GM23338 (cell line): ENCODE measurements at regions not wholly inside any gene's neighbourhood (a gene's known extent, or its start where the extent isn't known, plus 50 kb on each side); places are given as distances from the start of the nearest gene placed in this dataset.

Experiments used
- ATAC-seq: fragments of 200-7000 bp; cut with Tn5 transposase; 3 replicates; pipeline ENCODE4 v1.9.1; 2020
- DNase-seq: peaks from one replicate; pipeline ENCODE4 v3.0.0-alpha.2; 2015; ENCODE audit warnings: low spot score
- H2AFZ ChIP-seq: fragments of 200-600 bp; sonication (generic); 2 replicates; pipeline ENCODE4 v1.8.0; 2016; ENCODE audit warnings: antibody characterized with exemption, mild to moderate bottlenecking, moderate library complexity
- H3F3A ChIP-seq: fragments of 200-600 bp; sonication (generic); replicated peaks from 2 replicates; pipeline ENCODE4 v1.8.0; 2017; ENCODE audit warnings: antibody characterized with exemption, mixed run types, low read depth
- H3K27ac ChIP-seq: fragments of 200-600 bp; sonication (generic); 2 replicates; pipeline ENCODE4 v1.6.1; 2016; ENCODE audit warnings: low read depth
- H3K27me3 ChIP-seq: fragments of 200-600 bp; sonication (generic); 2 replicates; pipeline ENCODE4 v1.8.0; 2016; ENCODE audit warnings: mild to moderate bottlenecking, mixed run types, moderate library complexity; ENCODE audit not compliant: insufficient read depth
- H3K36me3 ChIP-seq: fragments of 200-600 bp; sonication (generic); 2 replicates; pipeline ENCODE4 v1.8.0; 2016; ENCODE audit warnings: mild to moderate bottlenecking; ENCODE audit not compliant: insufficient read depth
- H3K4me1 ChIP-seq: fragments of 200-600 bp; sonication (generic); 2 replicates; pipeline ENCODE4 v1.8.0; 2016; ENCODE audit warnings: mild to moderate bottlenecking, moderate library complexity; ENCODE audit not compliant: insufficient read depth
- H3K4me2 ChIP-seq: fragments of 200-600 bp; sonication (generic); 2 replicates; pipeline ENCODE4 v1.7.1; 2017; ENCODE audit warnings: mixed run types
- H3K4me3 ChIP-seq: fragments of 200-600 bp; sonication (generic); 2 replicates; pipeline ENCODE4 v1.6.1; 2016; ENCODE audit warnings: mixed run types
- H3K79me2 ChIP-seq: fragments of 200-600 bp; sonication (generic); replicated peaks from 2 replicates; pipeline ENCODE4 v1.8.0; 2017; ENCODE audit warnings: mild to moderate bottlenecking; ENCODE audit not compliant: insufficient read depth
- H3K9me2 ChIP-seq: fragments of 200-600 bp; sonication (generic); 2 replicates; pipeline ENCODE4 v1.8.0; 2017; ENCODE audit not compliant: insufficient read depth
- H4K20me1 ChIP-seq: fragments of 200-600 bp; sonication (generic); replicated peaks from 2 replicates; pipeline ENCODE4 v1.8.0; 2017; ENCODE audit warnings: mild to moderate bottlenecking; ENCODE audit not compliant: insufficient read depth
- H3K27ac Mint-ChIP-seq: 2 replicates; pipeline ENCODE4 v1.8.0; 2020; ENCODE audit warnings: inconsistent platforms, mild to moderate bottlenecking, moderate library complexity, mixed read lengths
- H3K27me3 Mint-ChIP-seq: 3 replicates; pipeline ENCODE4 v1.8.0; 2022; ENCODE audit warnings: low read depth, mild to moderate bottlenecking, moderate library complexity, mixed read lengths, inconsistent platforms; ENCODE audit not compliant: insufficient read depth, poor library complexity
- H3K36me3 Mint-ChIP-seq: 3 replicates; pipeline ENCODE4 v1.8.0; 2021; ENCODE audit warnings: low read depth, mild to moderate bottlenecking, inconsistent platforms, moderate library complexity, mixed read lengths
- H3K4me1 Mint-ChIP-seq: 3 replicates; pipeline ENCODE4 v1.8.0; 2020; ENCODE audit warnings: mild to moderate bottlenecking, inconsistent platforms, mixed read lengths
- H3K4me3 Mint-ChIP-seq: 3 replicates; pipeline ENCODE4 v1.8.0; 2021; ENCODE audit warnings: moderate library complexity, mild to moderate bottlenecking, inconsistent platforms, mixed read lengths
- H3K9me3 Mint-ChIP-seq: 3 replicates; pipeline ENCODE4 v1.8.0; 2020; ENCODE audit warnings: moderate library complexity, mild to moderate bottlenecking, inconsistent platforms, mixed read lengths
- CREB1 ChIP-seq: fragments of 250-450 bp; sonication (Bioruptor Pico); IDR thresholded peaks from 2 replicates; pipeline ENCODE4 v1.5.0; 2020; ENCODE audit warnings: low read depth, mild to moderate bottlenecking, moderate library complexity
- CTCF ChIP-seq, 2 experiments: fragments of 200-600 bp in 1 of 2; sonication (generic) in 1 of 2; conservative IDR thresholded peaks; 2 replicates each; pipeline versions ENCODE4 v1.5.1 to v1.6.1; 2016 to 2017; ENCODE audit warnings: antibody characterized with exemption in 2 of 2, low read depth in 2 of 2, mild to moderate bottlenecking in 2 of 2, moderate library complexity in 1 of 2
- EZH2 ChIP-seq: fragments of 200-600 bp; sonication (generic); IDR thresholded peaks from one replicate; pipeline ENCODE4 v1.8.0; 2017; ENCODE audit warnings: antibody characterized with exemption, mild to moderate bottlenecking, low read depth; ENCODE audit not compliant: unreplicated experiment
- EZH2phosphoT487 ChIP-seq: fragments of 200-600 bp; sonication (generic); IDR thresholded peaks from one replicate; pipeline ENCODE4 v1.8.1; 2018; ENCODE audit warnings: antibody characterized with exemption; ENCODE audit not compliant: unreplicated experiment
- JUNB ChIP-seq: IDR thresholded peaks from one replicate; pipeline ENCODE4 v1.6.1; 2016; ENCODE audit warnings: antibody characterized with exemption; ENCODE audit not compliant: unreplicated experiment
- NANOG ChIP-seq: IDR thresholded peaks from 2 replicates; pipeline ENCODE4 v1.6.1; 2016; ENCODE audit warnings: antibody characterized with exemption, borderline replicate concordance
- POLR2AphosphoS5 ChIP-seq: IDR thresholded peaks from 2 replicates; pipeline ENCODE4 v1.6.1; 2016; ENCODE audit warnings: antibody characterized with exemption, low read depth
- REST ChIP-seq: IDR thresholded peaks from one replicate; pipeline ENCODE4 v1.6.1; 2018; ENCODE audit warnings: antibody characterized with exemption; ENCODE audit not compliant: unreplicated experiment
- STAT1 ChIP-seq: IDR thresholded peaks from one replicate; pipeline ENCODE4 v1.6.1; 2016; ENCODE audit warnings: antibody characterized with exemption; ENCODE audit not compliant: unreplicated experiment
- ZNF114 ChIP-seq: fragments of 250-450 bp; sonication (Bioruptor Pico); IDR thresholded peaks from 2 replicates; pipeline ENCODE4 v1.5.0; 2020; ENCODE audit warnings: mild to moderate bottlenecking, moderate library complexity
- ZNF331 ChIP-seq: fragments of 250-450 bp; sonication (Bioruptor Pico); IDR thresholded peaks from 2 replicates; pipeline ENCODE4 v1.5.0; 2020; ENCODE audit warnings: low read depth, mild to moderate bottlenecking, moderate library complexity
- TF ChIP-seq, protein P1 (sequence below): IDR thresholded peaks from 2 replicates; pipeline ENCODE4 v1.6.1; 2016; ENCODE audit warnings: antibody characterized with exemption
- TF ChIP-seq, protein P2 (sequence below): fragments of 250-450 bp; sonication (Bioruptor Pico); IDR thresholded peaks from 2 replicates; pipeline ENCODE4 v1.5.0; 2020; ENCODE audit warnings: mild to moderate bottlenecking, moderate library complexity

- no peaks in the 10 kb centered on the region for H3K9me2 ChIP-seq
- no peaks in the 10 kb centered on the region for H3K9me3 Mint-ChIP-seq
- no peak for ATAC-seq
- no peak overlapping the region for H3K4me3 Mint-ChIP-seq
- TF ChIP-seq CTCF (conservative IDR thresholded peaks at IDR 0.05; ENCODE audit: low read depth in 2 of 2) (no peak), JUNB (no peak), EZH2 (no peak), EZH2phosphoT487 (no peak), POLR2AphosphoS5 (no peak), NANOG (no peak), CREB1 (CRISPR knock-in tag) (no peak), REST (no peak), STAT1 (no peak), ZNF114 (CRISPR knock-in tag) (no peak), ZNF331 (no peak)
- TF ChIP-seq, protein P1, sequence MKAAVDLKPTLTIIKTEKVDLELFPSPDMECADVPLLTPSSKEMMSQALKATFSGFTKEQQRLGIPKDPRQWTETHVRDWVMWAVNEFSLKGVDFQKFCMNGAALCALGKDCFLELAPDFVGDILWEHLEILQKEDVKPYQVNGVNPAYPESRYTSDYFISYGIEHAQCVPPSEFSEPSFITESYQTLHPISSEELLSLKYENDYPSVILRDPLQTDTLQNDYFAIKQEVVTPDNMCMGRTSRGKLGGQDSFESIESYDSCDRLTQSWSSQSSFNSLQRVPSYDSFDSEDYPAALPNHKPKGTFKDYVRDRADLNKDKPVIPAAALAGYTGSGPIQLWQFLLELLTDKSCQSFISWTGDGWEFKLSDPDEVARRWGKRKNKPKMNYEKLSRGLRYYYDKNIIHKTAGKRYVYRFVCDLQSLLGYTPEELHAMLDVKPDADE: no peak
- TF ChIP-seq, protein P2, sequence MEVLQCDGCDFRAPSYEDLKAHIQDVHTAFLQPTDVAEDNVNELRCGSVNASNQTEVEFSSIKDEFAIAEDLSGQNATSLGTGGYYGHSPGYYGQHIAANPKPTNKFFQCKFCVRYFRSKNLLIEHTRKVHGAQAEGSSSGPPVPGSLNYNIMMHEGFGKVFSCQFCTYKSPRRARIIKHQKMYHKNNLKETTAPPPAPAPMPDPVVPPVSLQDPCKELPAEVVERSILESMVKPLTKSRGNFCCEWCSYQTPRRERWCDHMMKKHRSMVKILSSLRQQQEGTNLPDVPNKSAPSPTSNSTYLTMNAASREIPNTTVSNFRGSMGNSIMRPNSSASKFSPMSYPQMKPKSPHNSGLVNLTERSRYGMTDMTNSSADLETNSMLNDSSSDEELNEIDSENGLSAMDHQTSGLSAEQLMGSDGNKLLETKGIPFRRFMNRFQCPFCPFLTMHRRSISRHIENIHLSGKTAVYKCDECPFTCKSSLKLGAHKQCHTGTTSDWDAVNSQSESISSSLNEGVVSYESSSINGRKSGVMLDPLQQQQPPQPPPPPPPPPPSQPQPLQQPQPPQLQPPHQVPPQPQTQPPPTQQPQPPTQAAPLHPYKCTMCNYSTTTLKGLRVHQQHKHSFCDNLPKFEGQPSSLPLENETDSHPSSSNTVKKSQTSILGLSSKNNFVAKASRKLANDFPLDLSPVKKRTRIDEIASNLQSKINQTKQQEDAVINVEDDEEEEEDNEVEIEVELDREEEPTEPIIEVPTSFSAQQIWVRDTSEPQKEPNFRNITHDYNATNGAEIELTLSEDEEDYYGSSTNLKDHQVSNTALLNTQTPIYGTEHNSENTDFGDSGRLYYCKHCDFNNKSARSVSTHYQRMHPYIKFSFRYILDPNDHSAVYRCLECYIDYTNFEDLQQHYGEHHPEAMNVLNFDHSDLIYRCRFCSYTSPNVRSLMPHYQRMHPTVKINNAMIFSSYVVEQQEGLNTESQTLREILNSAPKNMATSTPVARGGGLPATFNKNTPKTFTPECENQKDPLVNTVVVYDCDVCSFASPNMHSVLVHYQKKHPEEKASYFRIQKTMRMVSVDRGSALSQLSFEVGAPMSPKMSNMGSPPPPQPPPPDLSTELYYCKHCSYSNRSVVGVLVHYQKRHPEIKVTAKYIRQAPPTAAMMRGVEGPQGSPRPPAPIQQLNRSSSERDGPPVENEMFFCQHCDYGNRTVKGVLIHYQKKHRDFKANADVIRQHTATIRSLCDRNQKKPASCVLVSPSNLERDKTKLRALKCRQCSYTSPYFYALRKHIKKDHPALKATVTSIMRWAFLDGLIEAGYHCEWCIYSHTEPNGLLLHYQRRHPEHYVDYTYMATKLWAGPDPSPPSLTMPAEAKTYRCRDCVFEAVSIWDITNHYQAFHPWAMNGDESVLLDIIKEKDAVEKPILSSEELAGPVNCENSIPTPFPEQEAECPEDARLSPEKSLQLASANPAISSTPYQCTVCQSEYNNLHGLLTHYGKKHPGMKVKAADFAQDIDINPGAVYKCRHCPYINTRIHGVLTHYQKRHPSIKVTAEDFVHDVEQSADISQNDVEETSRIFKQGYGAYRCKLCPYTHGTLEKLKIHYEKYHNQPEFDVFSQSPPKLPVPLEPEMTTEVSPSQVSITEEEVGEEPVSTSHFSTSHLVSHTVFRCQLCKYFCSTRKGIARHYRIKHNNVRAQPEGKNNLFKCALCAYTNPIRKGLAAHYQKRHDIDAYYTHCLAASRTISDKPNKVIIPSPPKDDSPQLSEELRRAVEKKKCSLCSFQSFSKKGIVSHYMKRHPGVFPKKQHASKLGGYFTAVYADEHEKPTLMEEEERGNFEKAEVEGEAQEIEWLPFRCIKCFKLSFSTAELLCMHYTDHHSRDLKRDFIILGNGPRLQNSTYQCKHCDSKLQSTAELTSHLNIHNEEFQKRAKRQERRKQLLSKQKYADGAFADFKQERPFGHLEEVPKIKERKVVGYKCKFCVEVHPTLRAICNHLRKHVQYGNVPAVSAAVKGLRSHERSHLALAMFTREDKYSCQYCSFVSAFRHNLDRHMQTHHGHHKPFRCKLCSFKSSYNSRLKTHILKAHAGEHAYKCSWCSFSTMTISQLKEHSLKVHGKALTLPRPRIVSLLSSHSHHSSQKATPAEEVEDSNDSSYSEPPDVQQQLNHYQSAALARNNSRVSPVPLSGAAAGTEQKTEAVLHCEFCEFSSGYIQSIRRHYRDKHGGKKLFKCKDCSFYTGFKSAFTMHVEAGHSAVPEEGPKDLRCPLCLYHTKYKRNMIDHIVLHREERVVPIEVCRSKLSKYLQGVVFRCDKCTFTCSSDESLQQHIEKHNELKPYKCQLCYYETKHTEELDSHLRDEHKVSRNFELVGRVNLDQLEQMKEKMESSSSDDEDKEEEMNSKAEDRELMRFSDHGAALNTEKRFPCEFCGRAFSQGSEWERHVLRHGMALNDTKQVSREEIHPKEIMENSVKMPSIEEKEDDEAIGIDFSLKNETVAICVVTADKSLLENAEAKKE (CRISPR knock-in tag): no peak
- peaks cover 24% of the 10 kb centered on the region; the same call in 2 of the 3 replicates for H3K4me1 Mint-ChIP-seq
- no peaks in the 10 kb centered on the region for H3K79me2 ChIP-seq
- no peaks in the 10 kb centered on the region for H4K20me1 ChIP-seq
- no peaks in the 10 kb centered on the region for H3K27me3 Mint-ChIP-seq
- H3K4me1 ChIP-seq: peaks cover 21% of the 10 kb centered on the region
- H3K27ac ChIP-seq: no peak overlapping the region
- no peak overlapping the region for H3K4me3 ChIP-seq
- no peak for DNase-seq
- H3F3A ChIP-seq: no peaks in the 10 kb centered on the region; the same call in 1 of the 2 replicates
- H3K36me3 ChIP-seq: no peaks in the 10 kb centered on the region
- H2AFZ ChIP-seq: no peak overlapping the region
- no peaks in the 10 kb centered on the region for H3K36me3 Mint-ChIP-seq
- H3K27ac Mint-ChIP-seq: no peak overlapping the region
- H3K27me3 ChIP-seq: no peaks in the 10 kb centered on the region
- H3K4me2 ChIP-seq: no peak overlapping the region
These were observed 58.5 kb upstream of the PITX2 start for GRCh38 chr4:110681381-110681780.
